Liver (tissue), 8 donors: ENCODE measurements at regions not wholly inside any gene's neighbourhood (a gene's known extent, or its start where the extent isn't known, plus 50 kb on each side); places are given as distances from the start of the nearest gene placed in this dataset.

Experiments
- DNase-seq: peaks from one replicate; pipeline ENCODE4 v3.0.0-alpha.2; 2017; ENCODE audit warnings: low spot score
- H3K27ac ChIP-seq, 2 donors: one replicate each; pipeline ENCODE4 v1.7.0; 2013; ENCODE audit warnings: inconsistent platforms in 2 of 2, low read length in 2 of 2, control low read depth in 1 of 2, low read depth in 1 of 2, mild to moderate bottlenecking in 1 of 2
- H3K27me3 ChIP-seq, 4 donors: one replicate each; pipeline versions ENCODE4 v1.6.1 to v1.7.0; 2013; ENCODE audit warnings: low read length in 3 of 4, inconsistent platforms in 1 of 4, mild to moderate bottlenecking in 1 of 4, moderate library complexity in 1 of 4; ENCODE audit not compliant: control insufficient read depth in 4 of 4, insufficient read depth in 4 of 4
- H3K36me3 ChIP-seq, 4 donors: one replicate each; pipeline versions ENCODE4 v1.6.1 to v1.7.0; 2013; ENCODE audit warnings: low read length in 3 of 4, mild to moderate bottlenecking in 3 of 4, low read depth in 1 of 4, moderate library complexity in 1 of 4; ENCODE audit not compliant: control insufficient read depth in 4 of 4, insufficient read depth in 3 of 4
- H3K4me1 ChIP-seq, 4 donors: one replicate each; pipeline versions ENCODE4 v1.6.1 to v1.7.0; 2013; ENCODE audit warnings: low read length in 3 of 4, mild to moderate bottlenecking in 3 of 4, moderate library complexity in 1 of 4; ENCODE audit not compliant: control insufficient read depth in 4 of 4, insufficient read depth in 4 of 4
- H3K4me3 ChIP-seq, 3 donors: one replicate each; pipeline versions ENCODE4 v1.6.1 to v1.7.0; 2013; ENCODE audit warnings: low read length in 3 of 3, control low read depth in 1 of 3, low read depth in 1 of 3, mild to moderate bottlenecking in 1 of 3
- H3K9ac ChIP-seq, 2 donors: one replicate each; pipeline ENCODE4 v1.7.0; 2013; ENCODE audit warnings: low read length in 2 of 2, mild to moderate bottlenecking in 2 of 2, moderate library complexity in 2 of 2, control low read depth in 1 of 2, low read depth in 1 of 2
- H3K9me3 ChIP-seq, 4 donors: one replicate each; pipeline versions ENCODE4 v1.6.1 to v1.7.0; 2013; ENCODE audit warnings: low read length in 3 of 4; ENCODE audit not compliant: control insufficient read depth in 4 of 4
- CTCF ChIP-seq: fragments of 150-350 bp; IDR thresholded peaks from 2 replicates; pipeline ENCODE4 v1.5.1; 2017; ENCODE audit warnings: improper control_type of control experiment, low read depth, low read length; ENCODE audit not compliant: missing input control
- EGR1 ChIP-seq, 2 donors: IDR thresholded peaks; 2 replicates each; pipeline ENCODE4 v1.6.1; 2016 to 2018; ENCODE audit warnings: antibody characterized with exemption in 2 of 2, low read depth in 2 of 2
- FOXA1 ChIP-seq: IDR thresholded peaks from 2 replicates; pipeline ENCODE4 v1.6.1; 2016; ENCODE audit warnings: antibody characterized with exemption
- FOXA2 ChIP-seq: IDR thresholded peaks from 2 replicates; pipeline ENCODE4 v1.6.1; 2016; ENCODE audit warnings: antibody characterized with exemption
- HNF4A ChIP-seq, 2 donors: conservative IDR thresholded peaks; 2 replicates each; pipeline ENCODE4 v1.6.1; 2016; ENCODE audit warnings: antibody characterized with exemption in 2 of 2, mild to moderate bottlenecking in 2 of 2
- HNF4G ChIP-seq: IDR thresholded peaks from 2 replicates; pipeline ENCODE4 v1.6.1; 2016; ENCODE audit warnings: antibody characterized with exemption
- JUND ChIP-seq, 2 donors: IDR thresholded peaks; 2 replicates each; pipeline ENCODE4 v1.6.1; 2016; ENCODE audit warnings: antibody characterized with exemption in 2 of 2
- RAD21 ChIP-seq, 2 donors: IDR thresholded peaks; 2 replicates each; pipeline ENCODE4 v1.6.1; 2016; ENCODE audit warnings: antibody characterized with exemption in 2 of 2, mild to moderate bottlenecking in 2 of 2
- REST ChIP-seq: IDR thresholded peaks from 2 replicates; pipeline ENCODE4 v1.6.1; 2016; ENCODE audit warnings: antibody characterized with exemption, mild to moderate bottlenecking
- RXRA ChIP-seq, 2 donors: IDR thresholded peaks; 2 replicates each; pipeline ENCODE4 v1.6.1; 2017 to 2018; ENCODE audit warnings: antibody characterized with exemption in 2 of 2, mild to moderate bottlenecking in 1 of 2
- SP1 ChIP-seq: IDR thresholded peaks from 2 replicates; pipeline ENCODE4 v1.6.1; 2018; ENCODE audit warnings: antibody characterized with exemption, mild to moderate bottlenecking
- TAF1 ChIP-seq: conservative IDR thresholded peaks from 2 replicates; pipeline ENCODE4 v1.6.1; 2016; ENCODE audit warnings: antibody characterized with exemption, mild to moderate bottlenecking
- WGBS: extraction: QIAGEN DNeasy Blood & Tissue Kit; methylation state at CpG from one replicate; pipeline ENCODE4 v1.1.7; 2013; 5-methylcytosine and 5-hydroxymethylcytosine counted together
- TF ChIP-seq, protein P1 (sequence below): IDR thresholded peaks from 2 replicates; pipeline ENCODE4 v1.6.1; 2016; ENCODE audit warnings: antibody characterized with exemption
- TF ChIP-seq, protein P2 (sequence below): IDR thresholded peaks from 2 replicates; pipeline ENCODE4 v1.6.1; 2016; ENCODE audit warnings: antibody characterized with exemption
- donor health status: healthy.
- donor health status: healthy.
- donor health status: healthy.
- donor health status: healthy.
- donor health status: healthy.

DNA sequence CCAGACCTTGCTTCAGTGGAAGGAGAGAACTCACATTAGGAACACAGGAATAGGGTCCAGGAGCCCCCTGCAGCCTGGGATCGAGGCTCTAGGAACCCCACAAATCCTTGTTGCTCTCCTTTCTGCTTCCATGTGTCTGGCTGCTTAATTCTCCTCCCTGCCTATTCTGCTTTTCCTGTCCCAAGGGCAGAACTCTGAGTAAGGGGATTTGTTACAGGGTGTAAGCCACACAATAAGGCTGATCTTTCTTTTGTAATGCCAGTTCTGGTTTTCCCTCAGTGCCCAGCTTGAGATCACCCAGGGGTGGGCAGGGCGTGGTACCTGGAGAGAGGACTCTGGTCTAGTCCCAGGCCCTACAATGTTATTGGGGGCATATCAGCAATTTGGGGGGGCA, 119.6 kb upstream of the MGAT5 start:
- H3K9me3 ChIP-seq = no peaks in the 10 kb centered on the region
- no peaks in the 10 kb centered on the region for H3K36me3 ChIP-seq
- H3K9ac ChIP-seq = no peak overlapping the region
- no peak for DNase-seq
- no peak overlapping the region for H3K4me3 ChIP-seq
- H3K4me1 ChIP-seq = peaks cover under 1 to 20% (median 7%) of the 10 kb centered on the region in 4 donors
- H3K27ac ChIP-seq = no peak overlapping the region
- H3K27me3 ChIP-seq = no peaks in the 10 kb centered on the region
- TF ChIP-seq TAF1 (no peak), JUND (IDR thresholded peaks at IDR 0.05) (no peak), HNF4G (no peak), RAD21 (IDR thresholded peaks at IDR 0.05) (no peak), SP1 (no peak), FOXA1 (no peak), CTCF (no peak), EGR1 (IDR thresholded peaks at IDR 0.05; ENCODE audit: low read depth in 2 of 2) (no peak), HNF4A (conservative IDR thresholded peaks at IDR 0.05) (no peak), FOXA2 (no peak), RXRA (IDR thresholded peaks at IDR 0.05) (no peak)
- TF ChIP-seq, protein P1, sequence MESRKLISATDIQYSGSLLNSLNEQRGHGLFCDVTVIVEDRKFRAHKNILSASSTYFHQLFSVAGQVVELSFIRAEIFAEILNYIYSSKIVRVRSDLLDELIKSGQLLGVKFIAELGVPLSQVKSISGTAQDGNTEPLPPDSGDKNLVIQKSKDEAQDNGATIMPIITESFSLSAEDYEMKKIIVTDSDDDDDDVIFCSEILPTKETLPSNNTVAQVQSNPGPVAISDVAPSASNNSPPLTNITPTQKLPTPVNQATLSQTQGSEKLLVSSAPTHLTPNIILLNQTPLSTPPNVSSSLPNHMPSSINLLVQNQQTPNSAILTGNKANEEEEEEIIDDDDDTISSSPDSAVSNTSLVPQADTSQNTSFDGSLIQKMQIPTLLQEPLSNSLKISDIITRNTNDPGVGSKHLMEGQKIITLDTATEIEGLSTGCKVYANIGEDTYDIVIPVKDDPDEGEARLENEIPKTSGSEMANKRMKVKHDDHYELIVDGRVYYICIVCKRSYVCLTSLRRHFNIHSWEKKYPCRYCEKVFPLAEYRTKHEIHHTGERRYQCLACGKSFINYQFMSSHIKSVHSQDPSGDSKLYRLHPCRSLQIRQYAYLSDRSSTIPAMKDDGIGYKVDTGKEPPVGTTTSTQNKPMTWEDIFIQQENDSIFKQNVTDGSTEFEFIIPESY = no peak
- TF ChIP-seq, protein P2, sequence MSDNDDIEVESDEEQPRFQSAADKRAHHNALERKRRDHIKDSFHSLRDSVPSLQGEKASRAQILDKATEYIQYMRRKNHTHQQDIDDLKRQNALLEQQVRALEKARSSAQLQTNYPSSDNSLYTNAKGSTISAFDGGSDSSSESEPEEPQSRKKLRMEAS = no peak
- WGBS = 97% methylated on average over 2 of the region's 2 CpGs

DNA sequence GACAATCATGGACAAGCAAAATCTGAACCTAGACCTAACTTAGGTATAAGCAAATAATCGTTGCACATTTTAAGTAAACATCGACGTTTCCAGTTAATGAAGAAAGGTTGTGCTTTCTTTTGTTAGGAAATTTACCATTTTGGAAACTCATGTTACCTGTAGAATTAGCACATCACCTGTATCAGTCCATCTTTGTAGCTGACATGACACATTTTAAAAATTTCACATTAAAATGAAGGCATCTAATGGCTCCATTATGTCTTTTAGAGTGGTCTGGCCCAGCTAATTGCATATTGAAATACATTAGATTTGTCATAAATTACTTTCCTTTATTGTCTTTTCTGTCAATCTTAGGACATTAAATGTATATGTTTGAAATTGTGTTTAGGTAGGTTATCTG, 119.0 kb upstream of the MGAT5 start:
- Histone ChIP-seq H3K4me1 (peaks cover 5 to 23% (median 11%) of the 10 kb centered on the region in 4 donors), H3K9me3 (no peaks in the 10 kb centered on the region), H3K27me3 (no peaks in the 10 kb centered on the region), H3K9ac (no peak overlapping the region), H3K27ac (no peak overlapping the region), H3K4me3 (no peak overlapping the region), H3K36me3 (no peaks in the 10 kb centered on the region)
- DNase-seq = no peak
- TF ChIP-seq FOXA1 (no peak), FOXA2 (no peak), HNF4G (no peak), TAF1 (no peak), SP1 (no peak), RAD21 (IDR thresholded peaks at IDR 0.05) (no peak), REST (no peak), HNF4A (conservative IDR thresholded peaks at IDR 0.05) (no peak)
- TF ChIP-seq, protein P2 = no peak
- 57% methylated on average over 3 of the region's 3 CpGs for WGBS
